Lower leg skin (tissue), 4 donors: ENCODE measurements at regions not wholly inside any gene's neighbourhood (a gene's known extent, or its start where the extent isn't known, plus 50 kb on each side); places are given as distances from the start of the nearest gene placed in this dataset.

ENCODE experiments used
- DNase-seq, 2 donors: peaks; one replicate each; pipeline ENCODE4 v3.0.0-alpha.2; 2019; ENCODE audit warnings: low spot score in 2 of 2
- H3K4me3 ChIP-seq: fragments of 200-600 bp; sonication (generic); 2 replicates; pipeline ENCODE4 v1.5.1; 2017; ENCODE audit warnings: mild to moderate bottlenecking, low read depth; ENCODE audit not compliant: poor library complexity, severe bottlenecking
- POLR2A ChIP-seq, 2 donors: fragments of 450-650 bp; IDR thresholded peaks; one replicate each; pipeline ENCODE4 v1.6.1; 2016 to 2017; ENCODE audit warnings: antibody characterized with exemption in 2 of 2, mild to moderate bottlenecking in 1 of 2, moderate library complexity in 1 of 2
- WGBS, 2 donors: methylation state at CpG; one replicate each; pipeline ENCODE4 v1.1.5; 2018; 5-methylcytosine and 5-hydroxymethylcytosine counted together
- intact Hi-C: fragments of 100-400 bp; cut with DNase I; formaldehyde crosslinking; loops from one replicate; pipeline ENCODE4 v1.15.0; 2023; ENCODE audit warnings: low total_unique reads
- TF ChIP-seq, protein P1 (sequence below), 3 donors: fragments of 450-650 bp; IDR thresholded peaks; one replicate each; pipeline ENCODE4 v1.5.1; 2016; ENCODE audit warnings: antibody characterized with exemption in 3 of 3, mild to moderate bottlenecking in 3 of 3, moderate library complexity in 2 of 3

DNA sequence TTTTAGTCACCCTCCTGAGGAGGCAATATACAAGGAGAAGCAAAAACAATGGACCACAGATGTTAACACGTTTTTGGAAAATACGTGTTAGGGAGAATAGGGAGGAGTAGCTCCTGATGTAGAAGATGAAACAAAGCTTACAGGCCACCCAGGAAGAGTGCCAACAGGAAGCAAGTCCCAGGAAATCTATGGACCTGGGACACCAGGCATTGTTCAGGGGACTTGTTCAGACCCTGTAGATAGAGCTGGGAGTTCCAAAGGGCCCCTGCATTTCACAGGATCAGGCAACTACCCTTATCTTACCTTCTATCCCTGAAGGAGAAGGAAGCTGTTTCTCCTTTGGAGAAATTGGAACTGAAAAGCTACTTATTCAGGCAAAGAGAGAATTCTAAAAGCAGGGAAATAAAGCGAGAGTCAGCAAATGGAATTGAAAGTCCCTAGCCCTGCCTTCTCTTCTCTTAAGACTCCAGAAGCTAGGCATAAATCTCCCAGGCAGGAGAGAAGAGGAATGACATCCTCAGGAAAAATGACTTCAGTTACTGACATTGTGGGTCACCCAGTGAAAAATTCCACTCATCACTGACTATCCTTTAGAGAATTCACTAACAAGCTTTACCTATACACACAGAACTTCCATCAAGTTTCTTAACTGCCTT lies 77.7 kb upstream of the FAM3C start:
- H3K4me3 ChIP-seq: no peak overlapping the region
- WGBS, 2 donors: 69 to 81% methylated on average over 3 of the region's 3 CpGs
- DNase-seq: no peak
- intact Hi-C loops: no loop called here
- TF ChIP-seq, protein P1, sequence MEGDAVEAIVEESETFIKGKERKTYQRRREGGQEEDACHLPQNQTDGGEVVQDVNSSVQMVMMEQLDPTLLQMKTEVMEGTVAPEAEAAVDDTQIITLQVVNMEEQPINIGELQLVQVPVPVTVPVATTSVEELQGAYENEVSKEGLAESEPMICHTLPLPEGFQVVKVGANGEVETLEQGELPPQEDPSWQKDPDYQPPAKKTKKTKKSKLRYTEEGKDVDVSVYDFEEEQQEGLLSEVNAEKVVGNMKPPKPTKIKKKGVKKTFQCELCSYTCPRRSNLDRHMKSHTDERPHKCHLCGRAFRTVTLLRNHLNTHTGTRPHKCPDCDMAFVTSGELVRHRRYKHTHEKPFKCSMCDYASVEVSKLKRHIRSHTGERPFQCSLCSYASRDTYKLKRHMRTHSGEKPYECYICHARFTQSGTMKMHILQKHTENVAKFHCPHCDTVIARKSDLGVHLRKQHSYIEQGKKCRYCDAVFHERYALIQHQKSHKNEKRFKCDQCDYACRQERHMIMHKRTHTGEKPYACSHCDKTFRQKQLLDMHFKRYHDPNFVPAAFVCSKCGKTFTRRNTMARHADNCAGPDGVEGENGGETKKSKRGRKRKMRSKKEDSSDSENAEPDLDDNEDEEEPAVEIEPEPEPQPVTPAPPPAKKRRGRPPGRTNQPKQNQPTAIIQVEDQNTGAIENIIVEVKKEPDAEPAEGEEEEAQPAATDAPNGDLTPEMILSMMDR (IDR thresholded peaks at IDR 0.05): no peak
- TF ChIP-seq POLR2A (IDR thresholded peaks at IDR 0.05): no peak

DNA sequence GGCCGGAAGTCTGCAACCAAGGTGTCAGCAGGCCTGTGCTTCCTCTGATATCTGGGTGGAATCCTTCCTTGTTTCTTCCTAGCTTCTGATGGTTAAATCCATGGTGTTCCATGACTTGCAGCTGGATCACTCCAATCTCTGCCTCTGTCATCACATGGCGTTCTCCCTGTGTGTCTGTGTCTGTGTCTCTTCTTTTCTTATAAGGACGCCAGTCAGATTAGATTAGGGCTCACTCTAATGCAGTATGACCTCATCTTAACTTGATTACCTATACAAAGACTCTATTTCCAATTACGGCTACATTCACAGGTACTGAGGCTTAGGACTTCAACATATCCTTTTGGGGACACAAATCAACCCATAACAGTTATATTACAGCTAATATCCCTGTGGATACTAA lies 70.3 kb upstream of the FAM3C start:
- intact Hi-C loops: no loop called here
- TF ChIP-seq, protein P1 (IDR thresholded peaks at IDR 0.05): no peak
- TF ChIP-seq POLR2A (IDR thresholded peaks at IDR 0.05): no peak
- 99% methylated on average over 4 of the region's 4 CpGs for WGBS, 2 donors
- H3K4me3 ChIP-seq: no peak overlapping the region
- DNase-seq: no peak

DNA sequence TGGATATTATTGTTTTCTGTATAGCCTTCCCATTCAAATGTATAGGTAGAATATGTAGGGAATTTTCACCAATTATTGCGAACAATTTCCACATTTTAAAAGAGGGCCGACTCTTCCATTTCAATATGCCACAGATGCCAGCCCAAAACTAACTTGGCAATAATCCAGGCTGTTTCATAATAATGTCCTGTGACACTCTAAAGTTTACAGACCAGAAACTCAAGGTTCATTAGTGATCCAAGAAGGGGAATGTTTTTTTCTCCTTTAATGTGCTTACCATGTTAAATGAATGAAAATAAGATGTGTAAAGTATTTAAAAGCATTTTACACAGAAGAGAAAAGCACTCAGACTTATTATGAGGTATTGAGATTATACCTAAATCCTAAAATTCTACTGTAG lies 63.0 kb upstream of the FAM3C start:
- DNase-seq: no peak
- TF ChIP-seq, protein P1 (IDR thresholded peaks at IDR 0.05): no peak
- no peak for TF ChIP-seq POLR2A (IDR thresholded peaks at IDR 0.05)
- WGBS, 2 donors: 66 to 72% methylated on average over 2 of the region's 2 CpGs
- no peak overlapping the region for H3K4me3 ChIP-seq
- intact Hi-C loops: no loop called here

DNA sequence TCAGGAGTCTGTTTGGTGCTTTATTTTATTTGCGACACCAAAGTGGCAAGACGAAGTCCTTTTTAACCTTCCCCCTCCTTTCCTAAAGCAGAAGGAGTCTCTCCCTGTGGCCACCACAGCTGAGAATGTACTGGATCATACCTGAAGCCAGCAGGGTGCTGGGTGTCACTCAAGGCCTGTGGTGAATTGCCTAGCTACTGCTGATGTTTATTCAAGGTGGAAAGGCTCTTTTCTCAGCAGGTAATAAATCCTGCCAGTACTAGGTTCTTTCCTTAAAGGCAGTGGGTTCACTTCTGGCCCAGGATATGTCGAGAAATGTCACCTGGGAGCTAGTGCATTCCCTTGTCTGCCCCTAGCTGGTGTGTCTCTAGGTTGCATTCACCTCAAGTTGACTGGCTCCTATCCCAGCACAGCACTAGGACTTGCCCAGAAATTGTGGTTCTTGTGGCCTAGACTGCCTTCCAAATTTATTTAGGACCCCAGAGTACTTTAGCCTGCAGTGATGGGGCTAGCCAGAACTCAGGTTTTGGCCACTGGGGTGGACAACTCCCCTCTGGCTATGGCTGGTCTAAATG lies 60.8 kb upstream of the FAM3C start:
- DNase-seq: no peak
- 82 to 89% methylated on average over 3 of the region's 3 CpGs for WGBS, 2 donors
- no peak overlapping the region for H3K4me3 ChIP-seq
- intact Hi-C loops: no loop called here
- TF ChIP-seq, protein P1 (IDR thresholded peaks at IDR 0.05): no peak
- TF ChIP-seq POLR2A (IDR thresholded peaks at IDR 0.05): no peak

DNA sequence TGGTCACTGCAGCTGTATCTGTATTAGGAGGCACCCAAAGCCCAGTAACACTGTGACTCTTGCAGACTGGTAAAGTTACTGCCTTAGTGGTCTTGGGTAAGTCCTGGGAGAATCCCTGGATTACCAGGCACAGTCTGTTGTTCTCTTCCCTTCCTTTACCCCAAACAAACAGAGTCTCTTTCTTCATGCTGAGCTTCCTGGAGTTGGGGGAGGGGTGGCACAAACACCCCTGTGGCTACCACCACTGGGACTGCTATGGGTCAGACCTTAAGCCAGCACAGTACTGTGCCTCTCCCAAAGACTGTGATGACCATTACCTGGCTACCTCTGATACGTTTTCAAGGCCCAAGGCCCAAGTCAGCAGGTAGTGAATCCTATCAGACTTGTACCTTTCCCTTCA lies 59.9 kb upstream of the FAM3C start:
- H3K4me3 ChIP-seq: no peak overlapping the region
- WGBS, 2 donors: 75 to 94% methylated on average over 1 of the region's 1 CpG
- no peak for DNase-seq
- TF ChIP-seq, protein P1 (IDR thresholded peaks at IDR 0.05): no peak
- no peak for TF ChIP-seq POLR2A (IDR thresholded peaks at IDR 0.05)
- intact Hi-C loops: no loop called here

DNA sequence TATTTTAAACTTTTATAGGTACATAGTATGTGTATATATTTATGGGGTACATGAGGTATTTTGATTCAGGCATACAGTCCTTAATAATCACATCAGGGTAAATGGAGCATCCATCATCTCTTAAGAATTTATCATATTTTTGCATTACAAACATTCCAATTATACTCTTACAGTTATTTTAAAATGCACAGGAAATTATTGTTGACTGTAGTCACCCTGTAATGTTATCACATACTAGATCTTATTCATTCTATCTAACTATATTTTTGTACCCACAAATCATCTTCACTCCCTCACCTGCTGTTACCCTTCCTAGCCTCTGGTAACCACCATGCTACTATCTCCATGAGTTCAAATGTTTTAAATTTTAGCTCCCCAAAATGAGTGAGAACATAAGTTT lies 56.3 kb upstream of the FAM3C start:
- intact Hi-C loops: no loop called here
- TF ChIP-seq, protein P1 (IDR thresholded peaks at IDR 0.05): no peak

More for the DNA sequence above, 56.3 kb upstream of the FAM3C start:
- DNase-seq: no peak
- H3K4me3 ChIP-seq: no peak overlapping the region
